ENCODE measurements at regions not wholly inside any gene's neighbourhood (a gene's known extent, or its start where the extent isn't known, plus 50 kb on each side); places are given as distances from the start of the nearest gene placed in this dataset.

DNA sequence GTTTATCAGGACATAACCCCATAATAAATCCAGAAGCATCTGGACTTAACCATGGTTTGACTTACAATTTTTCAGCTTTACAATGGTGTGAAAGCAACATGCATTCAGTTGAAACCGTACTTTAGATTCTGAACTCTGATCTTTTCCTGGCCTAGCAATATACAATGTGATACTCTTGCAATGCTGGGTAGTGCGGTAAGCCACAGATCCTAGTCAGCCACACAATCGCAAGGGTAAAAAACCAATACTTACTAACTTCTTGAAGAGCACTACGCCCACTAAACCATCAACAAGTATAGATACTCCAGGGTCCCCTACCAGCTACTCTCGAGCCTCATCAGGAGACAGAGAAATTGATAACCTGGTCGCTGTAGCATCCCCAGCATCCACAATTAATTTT lies 71.0 kb upstream of the CCDC150 start:
- no peak for DNase-seq (ENCODE audit: low read depth in 2 of 2)

DNA sequence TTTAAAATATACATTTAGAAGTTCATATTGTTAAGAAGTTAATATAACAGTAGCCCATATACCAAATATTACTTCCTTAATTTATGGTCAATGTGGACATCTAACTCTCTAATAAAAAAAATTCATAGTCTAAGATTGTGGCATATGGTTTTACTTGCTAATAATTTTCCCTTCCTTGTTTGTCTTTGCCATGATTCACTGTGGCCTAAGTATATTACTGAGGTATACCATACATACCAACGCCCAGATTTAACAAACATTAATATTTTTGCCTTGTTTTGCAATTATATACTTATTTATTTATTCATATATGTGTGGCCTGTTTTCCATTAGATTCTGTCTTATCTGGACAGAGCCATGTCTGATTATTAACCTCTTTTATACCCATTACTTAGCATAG lies 54.6 kb upstream of the CCDC150 start:
- no peak for DNase-seq (ENCODE audit: low read depth in 2 of 2)

DNA sequence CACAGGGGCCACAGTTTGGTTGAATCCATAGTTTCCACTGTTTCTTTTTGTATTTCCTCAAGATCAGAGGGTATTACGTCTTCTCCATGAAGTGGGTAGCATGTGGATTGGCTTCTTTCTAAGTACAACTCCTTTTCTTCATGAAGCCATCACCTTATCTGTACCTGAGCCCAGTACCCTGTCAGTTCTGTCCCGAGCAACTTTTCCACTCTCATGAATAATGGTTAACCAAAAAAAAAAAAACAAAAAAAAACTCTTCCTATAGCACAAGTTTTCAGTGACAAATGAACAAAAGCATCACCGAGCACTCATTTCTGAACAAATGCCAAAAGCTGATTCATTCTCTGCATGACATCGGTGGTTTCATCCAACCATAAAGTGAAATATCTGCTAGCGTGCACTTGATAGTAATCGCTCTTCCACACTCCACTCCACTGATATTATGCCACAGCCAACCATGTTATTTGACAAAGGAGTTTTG lies 53.0 kb upstream of the CCDC150 start:
- DNase-seq (ENCODE audit: low read depth in 2 of 2): no peak

DNA sequence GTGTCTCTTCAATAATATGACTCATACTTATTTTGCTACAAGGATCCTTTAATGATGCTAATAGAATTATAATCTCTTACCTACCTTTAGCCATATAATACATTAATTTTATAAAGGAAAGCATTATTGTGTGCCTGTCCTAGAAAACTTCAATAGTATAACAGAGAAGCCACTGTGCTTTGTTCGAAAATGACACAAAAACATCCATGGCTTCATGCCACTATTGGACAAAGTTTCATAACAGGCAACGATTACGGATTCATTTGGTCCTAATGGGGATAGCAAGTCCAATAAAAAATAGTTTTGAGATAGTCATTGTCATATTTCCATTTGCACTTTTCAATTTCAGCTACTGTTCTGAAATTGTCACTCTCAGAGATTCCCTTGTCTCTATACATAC lies 52.5 kb upstream of the CCDC150 start:
- no peak for DNase-seq (ENCODE audit: low read depth in 2 of 2)

DNA sequence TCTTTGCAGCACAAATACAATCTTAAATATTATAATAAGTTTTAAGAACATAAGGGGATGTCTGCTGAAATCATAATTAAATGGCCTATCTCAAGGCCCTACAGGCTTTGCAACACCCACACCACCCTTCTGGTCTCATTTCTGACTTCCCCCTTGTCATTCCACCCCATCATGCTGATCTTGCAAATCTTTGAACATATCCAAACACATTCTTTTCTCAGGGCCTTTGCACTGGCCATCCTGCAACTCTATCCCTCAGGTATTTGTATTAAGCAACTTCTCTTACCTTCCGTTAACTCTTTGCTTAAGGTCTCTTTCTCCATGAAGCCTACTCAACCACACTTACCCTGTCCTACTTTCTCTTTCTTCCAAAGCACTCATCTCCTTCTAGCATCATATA lies 51.8 kb upstream of the CCDC150 start:
- DNase-seq (ENCODE audit: low read depth in 2 of 2): no peak

DNA sequence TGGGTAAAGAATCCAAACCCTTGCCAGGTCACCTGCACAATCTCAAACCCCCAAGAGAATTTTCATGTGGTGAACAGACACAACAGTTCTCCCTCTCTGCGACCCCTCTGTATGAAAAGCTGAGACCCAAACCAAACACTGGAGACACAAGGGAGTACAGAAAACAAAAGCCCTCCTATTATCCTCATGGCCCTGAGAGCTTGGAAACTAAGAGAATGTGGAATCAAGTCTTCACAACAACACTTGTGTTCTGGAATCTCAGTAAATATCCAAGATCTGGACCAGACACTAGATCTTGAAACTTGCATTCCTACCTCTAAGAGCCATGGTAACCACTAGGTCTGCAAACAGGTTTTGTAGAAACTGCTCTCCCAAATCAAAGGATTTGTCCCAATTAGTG lies 50.1 kb upstream of the CCDC150 start:
- no peak for DNase-seq (ENCODE audit: low read depth in 2 of 2)
